ENCODE measurements at regions not wholly inside any gene's neighbourhood (a gene's known extent, or its start where the extent isn't known, plus 50 kb on each side); places are given as distances from the start of the nearest gene placed in this dataset.

- Histone ChIP-seq H3K27ac (ENCODE audit: control insufficient read depth, insufficient read depth) (no peak overlapping the region), H2AFZ (ENCODE audit: control insufficient read depth, low read depth, low read length) (no peak overlapping the region), H3K9me3 (replicated peaks; ENCODE audit: control insufficient read depth, insufficient read depth, low read length) (no peaks in the 10 kb centered on the region), H3K4me1 (ENCODE audit: control insufficient read depth, insufficient read depth, low read length) (no peaks in the 10 kb centered on the region), H3K27me3 (replicated peaks in 1 of 2; ENCODE audit: control insufficient read depth in 2 of 2, insufficient read depth in 2 of 2, low read length in 1 of 2) (no peaks in the 10 kb centered on the region), H3K9ac (ENCODE audit: control insufficient read depth, insufficient read depth, low read length) (no peak overlapping the region), H3K4me3 (no peak overlapping the region), H3K79me2 (ENCODE audit: control insufficient read depth, insufficient read depth, low read length) (no peaks in the 10 kb centered on the region), H4K20me1 (ENCODE audit: control insufficient read depth, insufficient read depth) (no peaks in the 10 kb centered on the region), H3K36me3 (ENCODE audit: control insufficient read depth in 2 of 2, insufficient read depth in 2 of 2, low read length in 1 of 2) (no peaks in the 10 kb centered on the region), H3K4me2 (ENCODE audit: control insufficient read depth, insufficient read depth) (no peak overlapping the region)
- no TSS peak for BruUV-seq (replicated peaks)
- intact Hi-C loops (cut with micrococcal nuclease; ENCODE audit: unreplicated experiment) = no loop called here
- ChIA-PET CTCF (no interaction called here), SMC1A (ENCODE audit: uncharacterized antibody, unreplicated experiment) (no interaction called here), RAD21 (ENCODE audit: unreplicated experiment) (no interaction called here), POLR2A (no interaction called here)
- ATAC-seq = no peak
- 5% methylated on average over 2 of the region's 2 CpGs for WGBS (ENCODE audit: insufficient coverage, insufficient replicate concordance, low lambda C conversion rate, missing lambda C conversion rate)
- TF ChIP-seq CREB1 (IDR thresholded peaks at IDR 0.05; ENCODE audit: low read depth) (no peak), RAD21 (IDR thresholded peaks at IDR 0.05; ENCODE audit: insufficient read depth, low read depth, low read length) (no peak), EED (IDR thresholded peaks at IDR 0.05; ENCODE audit: low read depth) (no peak), ETV6 (conservative IDR thresholded peaks at IDR 0.05 in 1 of 2, IDR thresholded peaks at IDR 0.05 in 1 of 2; ENCODE audit: borderline replicate concordance in 1 of 2, low read depth in 1 of 2) (no peak), ATF2 (IDR thresholded peaks at IDR 0.05; ENCODE audit: low read length) (no peak), DPF2 (IDR thresholded peaks at IDR 0.05) (no peak), PKNOX1 (IDR thresholded peaks at IDR 0.05) (no peak), RBBP5 (conservative IDR thresholded peaks at IDR 0.05) (no peak), NRF1 (conservative IDR thresholded peaks at IDR 0.05; ENCODE audit: low read depth, low read length) (no peak), CBX5 (IDR thresholded peaks at IDR 0.05; ENCODE audit: low read depth) (no peak)
- DNase-seq (ENCODE audit: low read depth, low spot score) = no peak
- in situ Hi-C loops (cut with MboI) = no loop called here
- no peak for FAIRE-seq
These were observed 544.2 kb upstream of the ANKRD30A start for GRCh38 chr10:36581237-36581636.
